GM21786 (cell line): ENCODE measurements at regions not wholly inside any gene's neighbourhood (a gene's known extent, or its start where the extent isn't known, plus 50 kb on each side); places are given as distances from the start of the nearest gene placed in this dataset.
A peak's percentile ranks its signal among the peaks of the same experiment; 100 is the strongest.

Experiments used
- ATAC-seq: cut with Tn5 transposase; IDR thresholded peaks from one replicate; pipeline ENCODE4 v1.9.1; 2021; ENCODE audit not compliant: unreplicated experiment

GRCh38 chr5:130731839-130732238 is 433.2 kb downstream of the HINT1 start:
- no peak for ATAC-seq

- no peak for ATAC-seq
These were observed 435.5 kb downstream of the HINT1 start for GRCh38 chr5:130729541-130729940.

GRCh38 chr5:130727830-130728229 is 437.2 kb downstream of the HINT1 start:
- no peak for ATAC-seq

- no peak for ATAC-seq
These were observed 440.4 kb downstream of the HINT1 start for GRCh38 chr5:130724658-130725057.

- ATAC-seq = no peak
These were observed 444.7 kb downstream of the HINT1 start for GRCh38 chr5:130720355-130720754.

DNA sequence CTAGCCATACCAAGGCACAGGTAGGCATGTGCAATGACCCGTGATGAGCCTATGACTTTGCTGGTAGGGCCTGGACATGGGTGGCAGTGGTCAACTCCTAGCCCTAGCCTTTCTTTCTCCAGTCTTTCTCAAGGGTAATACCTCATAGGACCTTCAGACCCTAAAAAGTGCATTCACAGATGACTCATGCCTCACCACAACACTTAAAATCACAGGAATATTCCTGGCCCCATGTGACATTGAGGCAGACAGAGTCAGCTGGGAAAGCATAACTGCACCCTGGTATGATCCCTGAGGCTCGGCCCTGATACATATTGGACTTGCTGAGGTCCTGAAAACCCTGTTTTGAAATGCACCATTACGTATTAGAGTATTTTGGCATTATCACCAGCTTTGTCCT is 449.5 kb downstream of the HINT1 start:
- no peak for ATAC-seq

GRCh38 chr5:130714200-130714599 is 450.9 kb downstream of the HINT1 start:
- ATAC-seq = no peak

DNA sequence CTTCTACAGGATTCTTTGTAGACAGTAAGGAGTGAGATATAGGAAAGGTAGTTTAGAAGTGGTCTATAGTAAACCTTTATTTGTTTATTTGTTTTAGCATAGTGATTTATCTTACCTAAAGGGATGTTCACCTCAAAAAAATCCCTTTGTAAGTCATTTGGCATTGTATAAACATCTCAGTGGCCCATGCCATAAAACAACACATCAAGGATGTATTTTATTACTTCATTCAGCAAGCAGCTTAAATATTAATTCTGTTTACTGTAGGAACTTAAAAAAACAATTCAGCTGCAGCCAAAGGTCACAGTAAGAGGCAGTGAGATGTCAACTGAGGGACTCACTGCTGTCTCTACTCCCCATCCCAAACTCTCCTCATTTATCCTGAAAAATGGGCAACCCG is 452.7 kb downstream of the HINT1 start:
- no peak for ATAC-seq

DNA sequence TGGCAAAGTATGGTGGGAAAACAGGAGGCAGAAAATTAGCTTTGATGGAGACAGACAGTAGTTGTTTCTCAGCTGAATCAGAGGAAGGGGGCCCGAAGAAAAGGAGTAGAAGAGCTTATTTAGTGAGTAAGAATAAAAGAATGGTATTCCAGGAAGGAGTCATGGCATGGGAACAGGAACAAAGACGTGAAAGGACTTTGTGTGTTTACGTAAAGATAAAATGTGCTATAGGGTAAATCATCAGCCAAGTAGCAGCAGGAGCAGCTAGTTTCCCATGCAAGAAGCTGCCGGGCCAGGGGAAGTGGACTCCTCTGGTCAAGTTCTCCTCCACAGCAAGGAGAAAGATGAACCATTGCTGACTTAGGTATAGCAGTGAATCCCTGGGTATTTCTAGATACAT is 454.5 kb downstream of the HINT1 start:
- no peak for ATAC-seq

DNA sequence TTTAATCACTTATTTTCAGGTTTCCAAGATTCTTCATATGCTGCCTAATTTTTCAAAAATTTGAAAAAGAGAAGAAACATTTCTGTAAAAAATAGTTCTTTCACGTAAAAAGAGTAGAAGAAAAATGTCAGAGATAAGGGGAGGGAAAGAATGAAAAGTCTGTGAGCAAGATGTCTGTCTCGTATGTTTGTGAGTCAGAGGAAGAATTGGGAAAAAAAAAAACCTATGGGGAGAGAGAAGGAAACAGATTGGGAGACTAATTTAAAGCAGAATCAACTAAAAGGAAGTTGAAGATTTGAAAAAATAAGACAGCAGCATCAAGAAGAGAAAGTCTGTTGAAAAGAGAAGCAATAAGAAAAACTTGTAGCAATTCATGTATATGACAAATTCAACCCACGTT is 456.3 kb downstream of the HINT1 start:
- no peak for ATAC-seq

DNA sequence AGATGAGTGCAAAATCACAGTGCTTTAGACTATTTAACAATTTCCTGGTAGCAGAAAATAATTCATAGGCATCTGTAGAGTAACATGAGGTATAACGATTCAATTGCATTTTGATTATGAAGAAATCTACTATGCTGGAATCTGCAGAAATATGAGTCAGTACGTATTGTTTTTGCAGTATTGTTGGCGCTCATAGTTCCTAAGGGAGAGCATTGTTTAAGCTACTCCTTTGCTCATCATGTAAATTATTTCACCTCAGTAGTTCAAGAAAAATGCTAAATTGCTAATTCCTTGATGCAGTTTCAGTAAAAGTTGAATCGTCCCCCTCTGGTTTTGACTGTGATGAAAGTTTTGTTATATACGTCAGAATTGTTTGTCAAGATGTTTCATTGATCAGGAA is 458.4 kb downstream of the HINT1 start:
- no peak for ATAC-seq

- ATAC-seq = no peak
These were observed 459.7 kb downstream of the HINT1 start for GRCh38 chr5:130705368-130705767.

- no peak for ATAC-seq
These were observed 471.5 kb downstream of the HINT1 start for GRCh38 chr5:130693509-130693908.

- ATAC-seq = no peak
These were observed 472.3 kb downstream of the HINT1 start for GRCh38 chr5:130692770-130693169.

- ATAC-seq = no peak
These were observed 475.2 kb downstream of the HINT1 start for GRCh38 chr5:130689831-130690230.

DNA sequence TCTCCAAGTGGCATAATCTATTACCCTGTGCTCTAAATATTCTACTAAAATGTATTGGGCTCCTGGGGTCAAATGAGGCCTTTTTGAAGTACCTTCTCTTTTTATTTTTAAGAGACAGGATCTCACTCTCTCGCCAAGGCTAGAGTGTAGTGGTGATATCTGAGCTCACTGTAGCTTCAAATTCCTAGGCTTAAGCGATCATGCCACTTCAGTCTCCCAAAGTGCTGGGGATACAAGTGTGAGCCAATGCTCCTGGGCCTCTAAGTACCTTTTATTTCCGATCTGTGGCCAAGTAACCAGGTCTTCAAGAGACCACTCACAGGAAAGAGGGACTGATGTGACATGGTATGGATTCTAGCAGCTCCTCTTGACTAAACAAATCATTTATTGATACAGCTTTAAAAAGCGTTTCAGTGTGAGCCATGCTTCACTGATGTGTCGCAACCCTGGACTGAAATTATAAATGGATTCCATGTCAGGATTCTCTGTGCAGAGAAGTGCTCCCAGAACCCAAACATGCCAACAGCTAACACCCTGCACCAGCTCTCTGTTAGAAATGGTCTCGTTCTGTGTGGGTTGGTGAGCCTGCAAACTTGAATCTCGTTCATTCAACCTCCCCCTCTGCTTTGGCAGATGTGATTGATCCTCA is 477.8 kb downstream of the HINT1 start:
- ATAC-seq = no peak

GRCh38 chr5:130678637-130679036 is 486.4 kb downstream of the HINT1 start:
- ATAC-seq = no peak

DNA sequence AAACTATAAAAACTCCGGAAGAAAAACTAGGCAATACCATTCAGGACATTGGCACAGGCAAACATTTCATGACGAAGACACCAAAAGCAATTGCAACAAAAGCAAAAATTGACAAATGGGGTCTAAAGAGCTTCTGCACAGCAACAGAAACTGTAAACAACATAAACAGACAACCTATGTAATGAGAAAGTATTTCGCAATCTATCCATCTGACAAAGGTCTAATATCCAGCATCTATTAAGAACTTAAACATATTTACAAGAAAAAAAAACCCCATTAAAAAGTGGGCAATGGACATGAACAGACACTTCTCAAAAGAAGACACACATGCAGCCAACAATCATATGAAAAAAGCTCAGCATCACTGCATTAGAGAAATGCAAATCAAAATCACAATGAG is 498.6 kb downstream of the HINT1 start:
- ATAC-seq = no peak

GRCh38 chr5:130652176-130652575 is 512.9 kb downstream of the HINT1 start:
- no peak for ATAC-seq

- no peak for ATAC-seq
These were observed 513.6 kb downstream of the HINT1 start for GRCh38 chr5:130651440-130651839.

GRCh38 chr5:130643321-130643720 is 521.7 kb downstream of the HINT1 start:
- no peak for ATAC-seq

DNA sequence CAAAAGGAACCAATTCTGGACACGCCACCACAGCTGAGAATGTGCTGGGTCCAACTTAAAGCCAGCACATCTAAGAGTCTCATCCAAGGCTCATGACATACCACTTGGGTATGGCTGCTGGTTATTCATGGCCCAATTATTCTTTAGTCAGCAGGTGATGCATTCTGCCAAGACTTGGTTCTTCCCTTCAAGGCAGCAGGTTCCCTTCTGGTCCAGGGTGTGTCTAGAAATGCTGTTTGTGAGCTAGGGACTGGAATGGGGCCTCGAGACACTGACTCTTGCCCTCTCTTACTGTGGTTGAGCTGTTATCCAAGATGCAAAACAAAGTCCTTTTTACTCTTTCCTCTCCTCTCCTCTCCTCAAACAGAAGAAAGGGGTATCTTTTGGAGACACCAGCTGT is 522.6 kb downstream of the HINT1 start:
- no peak for ATAC-seq

DNA sequence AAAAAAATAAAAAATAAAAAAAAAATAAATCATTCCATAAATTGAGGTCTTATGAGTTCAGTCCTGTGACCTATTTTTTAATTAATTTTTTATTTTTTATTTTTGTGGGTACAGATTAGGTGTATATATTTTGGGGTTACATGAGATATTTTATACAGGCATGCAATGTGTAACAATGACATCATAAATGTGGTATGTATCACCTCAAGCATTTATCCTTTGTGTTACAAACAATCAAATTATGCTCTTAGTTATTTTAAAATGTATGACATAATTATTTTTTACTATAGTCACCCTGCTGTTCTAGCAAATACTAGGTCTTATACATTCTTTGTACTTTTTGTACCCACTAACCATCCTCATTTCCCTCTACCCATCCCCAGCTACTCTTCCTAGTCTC is 537.9 kb downstream of the HINT1 start:
- no peak for ATAC-seq

DNA sequence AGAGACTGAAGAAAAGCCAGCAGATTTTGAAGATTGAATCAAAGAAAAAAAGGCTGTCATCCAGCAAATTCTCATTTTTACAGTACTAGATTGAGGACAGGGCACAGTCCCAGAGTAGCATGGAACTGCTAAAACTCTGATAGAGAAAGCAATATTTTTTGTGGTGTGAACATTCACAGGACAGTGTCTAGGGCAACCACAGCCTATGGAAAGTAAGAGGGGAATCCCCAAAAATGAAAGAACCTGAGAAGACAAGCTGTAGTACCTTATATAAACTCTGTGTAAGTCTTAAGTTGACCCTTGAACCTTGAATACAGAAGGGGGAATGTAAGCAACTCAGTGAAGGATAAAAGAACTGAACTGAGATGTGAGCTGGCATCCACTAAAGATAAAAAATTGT is 540.3 kb downstream of the HINT1 start:
- peak; percentile 47 for ATAC-seq
